ENCODE measurements at regions not wholly inside any gene's neighbourhood (a gene's known extent, or its start where the extent isn't known, plus 50 kb on each side); places are given as distances from the start of the nearest gene placed in this dataset.

DNA sequence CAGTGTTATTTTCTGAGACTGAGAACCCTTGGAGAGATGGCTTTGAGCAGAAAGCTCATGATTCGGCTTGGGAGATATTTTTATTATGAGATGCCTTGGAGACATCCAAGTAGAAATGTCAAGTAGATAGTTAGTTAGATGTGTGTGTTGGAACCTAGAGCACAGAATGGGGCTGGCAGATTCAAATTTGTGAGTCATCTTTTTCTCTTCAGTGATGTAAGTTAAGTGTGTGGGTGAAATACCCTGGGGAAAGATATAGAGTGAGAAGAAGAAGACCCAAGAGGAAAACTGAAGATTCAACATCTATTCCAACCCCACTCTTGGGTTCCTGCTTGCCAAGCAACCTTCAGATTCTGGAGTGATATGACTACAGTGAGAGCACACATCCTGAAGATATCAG is 580.8 kb upstream of the AMOT start:
- Histone ChIP-seq H3K18ac (ENCODE audit: extremely low read depth, low read length) (no peak overlapping the region), H2BK5ac (ENCODE audit: low read depth, low read length) (no peak overlapping the region), H2AFZ (ENCODE audit: low read length) (no peak overlapping the region), H3K4ac (replicated peaks; ENCODE audit: insufficient read length, low read depth, low read length) (no peak overlapping the region), H4K5ac (ENCODE audit: insufficient read length, low read depth, low read length) (no peak overlapping the region), H4K20me1 (replicated peaks in 1 of 2; ENCODE audit: control insufficient read depth in 1 of 2, insufficient read depth in 2 of 2, low read length in 2 of 2) (no peaks in the 10 kb centered on the region), H2AK5ac (ENCODE audit: low read depth, low read length) (no peak overlapping the region), H3K56ac (replicated peaks; ENCODE audit: insufficient read length, low read depth, low read length) (no peak overlapping the region), H3K4me3 (ENCODE audit: extremely low read depth in 1 of 4, insufficient read depth in 2 of 4, low read depth in 3 of 4, low read length in 4 of 4) (no peak overlapping the region), H3K79me1 (ENCODE audit: low read depth, low read length) (no peaks in the 10 kb centered on the region), H2BK12ac (ENCODE audit: low read depth, low read length) (no peak overlapping the region), H2BK20ac (ENCODE audit: low read length) (no peak overlapping the region), H3K23me2 (ENCODE audit: low read depth, low read length) (no peaks in the 10 kb centered on the region), H3K79me2 (ENCODE audit: control insufficient read depth in 1 of 2, insufficient read depth in 2 of 2, low read length in 2 of 2) (no peaks in the 10 kb centered on the region), H2BK15ac (ENCODE audit: low read length) (no peak overlapping the region), H3K14ac (ENCODE audit: insufficient read length) (no peak overlapping the region), H3K9me3 (ENCODE audit: insufficient read depth in 2 of 2, low read depth in 1 of 2, low read length in 1 of 2) (no peaks in the 10 kb centered on the region; a peak in 1 of 4 replicates), H2BK120ac (replicated peaks; ENCODE audit: low read depth, low read length) (no peak overlapping the region), H3K9ac (replicated peaks in 1 of 4; ENCODE audit: extremely low read depth in 1 of 4, low read depth in 3 of 4, low read length in 3 of 4) (no peak overlapping the region), H3K4me2 (ENCODE audit: insufficient read depth in 1 of 2, low read depth in 2 of 2, low read length in 2 of 2) (no peak overlapping the region), H3K4me1 (replicated peaks in 1 of 4; ENCODE audit: control insufficient read depth in 3 of 4, insufficient read depth in 4 of 4, low read length in 3 of 4) (no peaks in the 10 kb centered on the region), H3K27ac (ENCODE audit: low read depth, low read length) (no peak overlapping the region), H3K36me3 (ENCODE audit: control insufficient read depth in 2 of 4, insufficient read depth in 4 of 4, low read length in 3 of 4) (no peaks in the 10 kb centered on the region), H3K27me3 (replicated peaks in 1 of 4; ENCODE audit: control insufficient read depth in 3 of 4, extremely low read depth in 1 of 4, insufficient read depth in 3 of 4, low read length in 3 of 4) (no peaks in the 10 kb centered on the region), H3K23ac (ENCODE audit: insufficient read length) (no peak overlapping the region), H4K91ac (replicated peaks; ENCODE audit: insufficient read length, low read length) (no peak overlapping the region), H4K8ac (ENCODE audit: extremely low read depth, insufficient read depth, low read length) (no peak overlapping the region)
- WGBS, 2 experiments (ENCODE audit: extremely low coverage in 1 of 2, insufficient coverage in 1 of 2, insufficient read length in 1 of 2, insufficient replicate concordance in 2 of 2, low coverage in 1 of 2, low lambda C conversion rate in 2 of 2, missing lambda C conversion rate in 1 of 2): 100% methylated on average over 1 of the region's 1 CpG; no CpG with 5 or more reads in 1 of the 2 experiments
- TF ChIP-seq HDAC2 (IDR thresholded peaks at IDR 0.05; ENCODE audit: borderline replicate concordance in 1 of 2, low read depth in 2 of 2, low read length in 2 of 2) (no peak), ZNF274 (IDR thresholded peaks at IDR 0.05; ENCODE audit: borderline replicate concordance, extremely low read depth, low read length) (no peak), TAF7 (optimal IDR thresholded peaks at IDR 0.05; ENCODE audit: borderline replicate concordance, low read depth, low read length) (no peak), SAP30 (IDR thresholded peaks at IDR 0.05; ENCODE audit: insufficient read depth, insufficient replicate concordance, low read length) (no peak), EGR1 (IDR thresholded peaks at IDR 0.05; ENCODE audit: borderline replicate concordance, low read depth, low read length) (no peak), KDM5A (IDR thresholded peaks at IDR 0.05; ENCODE audit: low read length) (no peak), FOSL1 (IDR thresholded peaks at IDR 0.05; ENCODE audit: insufficient read depth, low read depth, low read length) (no peak), NRF1 (IDR thresholded peaks at IDR 0.05; ENCODE audit: low read depth, low read length) (no peak), CHD2 (IDR thresholded peaks at IDR 0.05; ENCODE audit: low read length) (no peak), RBBP5 (IDR thresholded peaks at IDR 0.05; ENCODE audit: borderline replicate concordance, low read depth, low read length) (no peak), RXRA (IDR thresholded peaks at IDR 0.05; ENCODE audit: insufficient read depth, low read depth, low read length) (no peak)
- FAIRE-seq (no peak), DNase-seq (ENCODE audit: low read depth in 1 of 2, low spot score in 2 of 2) (no peak)
- CTCF ChIA-PET (ENCODE audit: partially characterized antibody): no interaction called here
- POLR2A ChIA-PET (ENCODE audit: partially characterized antibody): no interaction called here
